Thymus (tissue), 11 donors: ENCODE measurements at regions not wholly inside any gene's neighbourhood (a gene's known extent, or its start where the extent isn't known, plus 50 kb on each side); places are given as distances from the start of the nearest gene placed in this dataset.
"Not testable (repeated sequence)": the region's sequence is repeated elsewhere in the genome, so short reads cannot be mapped to it uniquely, and the experiment has no call there.

Source experiments
- DNase-seq, 9 donors: peaks; one replicate each; pipeline ENCODE4 v3.0.0-alpha.2; 2013; ENCODE audit warnings: low spot score in 9 of 9, low read depth in 6 of 9, missing footprints in 1 of 9
- H3K27ac ChIP-seq, 2 donors: one replicate each; pipeline ENCODE4 v1.5.1; 2013; ENCODE audit warnings: control low read depth in 1 of 2, low read depth in 1 of 2, low read length in 1 of 2, mild to moderate bottlenecking in 1 of 2, moderate library complexity in 1 of 2
- H3K27me3 ChIP-seq, 2 donors: one replicate each; pipeline ENCODE4 v1.5.1; 2013; ENCODE audit warnings: low read length in 1 of 2; ENCODE audit not compliant: control insufficient read depth in 2 of 2, insufficient read depth in 1 of 2
- H3K36me3 ChIP-seq, 2 donors: one replicate each; pipeline ENCODE4 v1.5.1; 2013; ENCODE audit warnings: low read length in 1 of 2, mild to moderate bottlenecking in 1 of 2, moderate library complexity in 1 of 2; ENCODE audit not compliant: control insufficient read depth in 2 of 2, insufficient read depth in 2 of 2
- H3K4me1 ChIP-seq, 2 donors: one replicate each; pipeline ENCODE4 v1.5.1; 2013; ENCODE audit warnings: low read length in 2 of 2; ENCODE audit not compliant: control insufficient read depth in 2 of 2, insufficient read depth in 2 of 2
- H3K4me3 ChIP-seq, 2 donors: one replicate each; pipeline ENCODE4 v1.5.1; 2013; ENCODE audit warnings: low read length in 2 of 2, control low read depth in 1 of 2, mild to moderate bottlenecking in 1 of 2
- H3K9me3 ChIP-seq, 2 donors: one replicate each; pipeline ENCODE4 v1.5.1; 2013; ENCODE audit warnings: low read length in 1 of 2, mild to moderate bottlenecking in 1 of 2; ENCODE audit not compliant: control insufficient read depth in 2 of 2, insufficient read depth in 1 of 2
- WGBS: extraction: QIAGEN DNeasy Blood & Tissue Kit; methylation state at CpG from one replicate; pipeline ENCODE4 v1.1.7; 2013; 5-methylcytosine and 5-hydroxymethylcytosine counted together
- donor health status: healthy.

DNA sequence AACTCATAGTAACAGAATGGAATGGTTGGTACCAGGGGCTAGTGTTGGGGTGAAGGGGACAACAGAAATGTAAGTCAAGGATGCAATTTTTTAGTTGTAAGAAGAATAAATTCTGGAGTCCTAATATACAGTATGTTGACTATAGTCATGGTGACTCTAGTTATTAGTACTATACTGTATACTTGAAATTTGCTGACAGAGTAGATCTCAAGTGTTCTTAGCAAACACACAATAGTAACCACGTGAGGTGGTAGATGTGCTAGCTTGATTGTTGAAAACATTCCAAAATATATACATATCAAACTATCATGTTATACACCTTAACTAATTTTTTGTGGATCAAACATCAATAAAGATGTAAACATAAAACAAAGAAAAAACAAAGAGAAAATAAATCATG is 1345.1 kb upstream of the PCDH20 start:
- Histone ChIP-seq H3K27me3 (no peaks in the 10 kb centered on the region), H3K4me3 (no peak overlapping the region), H3K27ac (no peak overlapping the region), H3K4me1 (no peaks in the 10 kb centered on the region), H3K9me3 (no peaks in the 10 kb centered on the region), H3K36me3 (no peaks in the 10 kb centered on the region)
- no peak for DNase-seq
- 81% methylated on average over 1 of the region's 1 CpG for WGBS

GRCh38 chr13:62747629-62748028 is 1332.0 kb upstream of the PCDH20 start:
- Histone ChIP-seq H3K36me3 (no peaks in the 10 kb centered on the region), H3K27me3 (no peaks in the 10 kb centered on the region), H3K9me3 (no peaks in the 10 kb centered on the region), H3K4me3 (no peak overlapping the region), H3K27ac (no peak overlapping the region), H3K4me1 (no peaks in the 10 kb centered on the region)
- DNase-seq = no peak
- 51% methylated on average over 2 of the region's 2 CpGs for WGBS

DNA sequence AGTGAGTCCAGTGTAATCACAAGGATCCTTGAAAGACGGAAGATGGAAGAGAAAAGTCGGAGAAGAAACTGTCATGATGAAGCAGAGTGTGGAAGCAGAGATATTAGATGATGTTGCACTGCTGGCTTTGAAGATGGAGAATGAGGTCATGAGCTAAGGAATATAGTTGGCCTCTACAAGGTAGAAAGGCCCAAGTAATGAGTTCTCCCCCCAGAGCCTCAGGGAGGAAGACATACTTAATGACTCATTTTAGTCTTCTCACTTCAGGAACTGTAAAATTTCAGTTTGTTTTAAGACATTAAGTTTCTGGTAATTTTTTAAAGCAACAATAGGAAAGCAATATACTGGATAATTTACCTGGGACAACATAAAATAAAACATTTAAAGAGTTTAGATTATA is 1331.5 kb upstream of the PCDH20 start:
- Histone ChIP-seq H3K27ac (no peak overlapping the region), H3K9me3 (no peaks in the 10 kb centered on the region), H3K36me3 (no peaks in the 10 kb centered on the region), H3K4me1 (no peaks in the 10 kb centered on the region), H3K4me3 (no peak overlapping the region), H3K27me3 (no peaks in the 10 kb centered on the region)
- DNase-seq = no peak
- 97% methylated on average over 2 of the region's 2 CpGs for WGBS

DNA sequence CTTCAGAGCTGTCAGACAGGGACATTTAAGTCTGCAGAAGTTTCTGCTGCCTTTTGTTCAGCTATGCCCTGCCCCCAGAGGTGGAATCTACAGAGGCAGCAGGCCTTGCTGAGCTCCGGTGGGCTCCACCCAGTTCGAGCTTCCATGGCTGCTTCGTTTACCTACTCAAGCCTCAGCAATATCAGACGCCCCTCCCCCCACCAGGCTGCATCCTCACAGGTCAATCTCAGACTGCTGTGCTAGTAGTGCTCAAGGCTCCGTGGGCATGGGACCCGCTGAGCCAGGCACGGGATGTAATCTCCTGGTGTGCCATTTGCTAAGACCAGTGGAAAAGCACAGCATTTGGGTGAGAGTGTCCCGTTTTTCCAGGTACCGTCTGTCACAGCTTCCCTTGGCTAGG is 1314.1 kb upstream of the PCDH20 start:
- DNase-seq, H3K4me1 ChIP-seq, H3K27me3 ChIP-seq, H3K4me3 ChIP-seq, H3K9me3 ChIP-seq, H3K36me3 ChIP-seq, H3K27ac ChIP-seq: not testable (repeated sequence)
- 93% methylated on average over 9 of the region's 9 CpGs for WGBS

GRCh38 chr13:62721893-62722292 is 1306.2 kb upstream of the PCDH20 start:
- no peaks in the 10 kb centered on the region for H3K4me1 ChIP-seq
- no peaks in the 10 kb centered on the region for H3K9me3 ChIP-seq
- no peaks in the 10 kb centered on the region for H3K36me3 ChIP-seq
- 51% methylated on average over 4 of the region's 4 CpGs for WGBS
- no peak overlapping the region for H3K4me3 ChIP-seq
- DNase-seq = no peak
- no peaks in the 10 kb centered on the region for H3K27me3 ChIP-seq
- H3K27ac ChIP-seq = no peak overlapping the region

DNA sequence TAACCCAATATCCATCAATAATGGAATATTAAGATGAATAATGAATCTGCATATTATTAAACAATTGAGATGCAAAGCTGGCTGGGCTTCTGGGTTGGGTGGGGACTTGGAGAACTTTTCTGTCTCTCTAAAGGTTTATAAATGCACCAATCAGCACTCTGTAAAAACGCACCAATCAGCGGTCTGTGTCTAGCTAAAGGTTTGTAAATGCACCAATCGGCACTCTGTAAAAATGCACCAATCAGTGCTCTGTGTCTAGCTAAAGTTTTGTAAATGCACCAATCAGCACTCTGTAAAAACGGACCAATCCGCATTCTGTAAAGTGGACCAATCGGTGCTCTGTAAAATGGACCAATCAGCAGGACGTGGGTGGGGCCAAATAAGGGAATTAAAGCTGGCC is 1296.3 kb upstream of the PCDH20 start:
- not testable (repeated sequence) for H3K27me3 ChIP-seq, H3K4me1 ChIP-seq, H3K4me3 ChIP-seq, H3K27ac ChIP-seq, DNase-seq, H3K9me3 ChIP-seq, H3K36me3 ChIP-seq
- WGBS = 94% methylated on average over 7 of the region's 7 CpGs

GRCh38 chr13:62710787-62711186 is 1295.1 kb upstream of the PCDH20 start:
- no peaks in the 10 kb centered on the region for H3K36me3 ChIP-seq
- H3K4me1 ChIP-seq = no peaks in the 10 kb centered on the region
- no peak overlapping the region for H3K27ac ChIP-seq
- no peak overlapping the region for H3K4me3 ChIP-seq
- H3K27me3 ChIP-seq = no peaks in the 10 kb centered on the region
- WGBS = 86% methylated on average over 1 of the region's 1 CpG
- peaks cover 0 to 7% of the 10 kb centered on the region in 2 donors for H3K9me3 ChIP-seq
- no peak for DNase-seq

- Histone ChIP-seq H3K4me3 (no peak overlapping the region), H3K9me3 (no peaks in the 10 kb centered on the region), H3K4me1 (no peaks in the 10 kb centered on the region), H3K27me3 (no peaks in the 10 kb centered on the region), H3K27ac (no peak overlapping the region), H3K36me3 (no peaks in the 10 kb centered on the region)
- 90% methylated on average over 3 of the region's 3 CpGs for WGBS
- no peak for DNase-seq
Measured at GRCh38 chr13:62706048-62706447, 1290.4 kb upstream of the PCDH20 start.

DNA sequence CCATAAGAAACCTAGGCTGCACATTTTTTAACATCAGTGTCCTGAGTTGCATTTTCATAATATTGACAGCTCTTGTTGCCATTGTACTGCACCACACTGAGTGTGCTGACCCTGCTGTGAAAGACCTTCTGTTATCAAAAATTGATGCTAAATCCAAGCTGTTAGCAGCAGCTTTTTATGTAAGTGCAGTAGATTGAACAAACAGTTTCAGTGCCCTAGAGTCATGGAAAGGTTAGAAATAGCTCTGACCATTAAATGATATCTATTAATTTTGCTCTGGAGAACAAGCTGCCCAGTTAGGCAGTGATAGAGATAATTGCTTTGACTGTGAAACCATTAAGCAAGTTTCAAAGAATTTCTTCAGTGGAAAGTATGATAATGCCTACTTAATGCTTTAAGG is 1289.2 kb upstream of the PCDH20 start:
- DNase-seq = no peak
- no peak overlapping the region for H3K27ac ChIP-seq
- no peaks in the 10 kb centered on the region for H3K4me1 ChIP-seq
- no peaks in the 10 kb centered on the region for H3K27me3 ChIP-seq
- no peak overlapping the region for H3K4me3 ChIP-seq
- H3K9me3 ChIP-seq = no peaks in the 10 kb centered on the region
- no peaks in the 10 kb centered on the region for H3K36me3 ChIP-seq

DNA sequence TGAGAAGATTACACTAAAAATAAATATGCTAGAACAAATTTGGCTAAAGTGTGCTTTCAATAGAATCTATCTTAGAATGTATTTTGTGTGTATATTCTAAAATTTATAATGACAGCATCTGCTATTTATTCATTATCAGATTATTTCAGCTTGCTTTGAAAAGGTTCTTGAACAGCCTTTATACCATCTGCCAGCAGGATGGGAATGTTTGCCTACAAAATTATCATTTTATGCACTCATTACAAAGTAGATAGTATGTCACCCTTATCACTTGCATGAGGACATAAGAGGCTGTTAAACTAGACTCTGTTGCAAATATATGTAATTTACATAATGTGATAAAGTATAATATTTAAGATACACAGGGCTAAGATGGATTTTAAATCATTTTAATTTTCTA is 1286.9 kb upstream of the PCDH20 start:
- H3K36me3 ChIP-seq = no peaks in the 10 kb centered on the region
- no peaks in the 10 kb centered on the region for H3K9me3 ChIP-seq
- no peak overlapping the region for H3K27ac ChIP-seq
- H3K4me3 ChIP-seq = no peak overlapping the region
- DNase-seq = no peak
- no peaks in the 10 kb centered on the region for H3K27me3 ChIP-seq
- no peaks in the 10 kb centered on the region for H3K4me1 ChIP-seq
